K562 (cell line): ENCODE measurements at regions not wholly inside any gene's neighbourhood (a gene's known extent, or its start where the extent isn't known, plus 50 kb on each side); places are given as distances from the start of the nearest gene placed in this dataset.
A peak's percentile ranks its signal among the peaks of the same experiment; 100 is the strongest.

Experiments
- ATF1 ChIP-seq, 2 experiments: fragments of 450-650 bp in 1 of 2; IDR thresholded peaks; 2 replicates each; pipeline ENCODE4 v1.6.1; 2016; ENCODE audit warnings: missing compliant biosample characterization in 1 of 2, missing genetic modification characterization in 1 of 2
- ATF7 ChIP-seq: fragments of 450-650 bp; IDR thresholded peaks from 2 replicates; pipeline ENCODE4 v1.7.1; 2014; ENCODE audit warnings: mild to moderate bottlenecking, moderate library complexity
- CBX3 ChIP-seq, 2 experiments: IDR thresholded peaks; 1 replicate in 1 of 2; 2 replicates in 1 of 2; pipeline ENCODE4 v1.6.1; 2012; ENCODE audit warnings: inconsistent platforms in 2 of 2, low read length in 2 of 2, borderline replicate concordance in 1 of 2, control low read depth in 1 of 2
- CREM ChIP-seq: IDR thresholded peaks from 2 replicates; pipeline ENCODE4 v1.6.1; 2014; ENCODE audit warnings: antibody characterized with exemption, low read depth
- ELF4 ChIP-seq: fragments of 450-650 bp; formaldehyde crosslinking; IDR thresholded peaks from 2 replicates; pipeline ENCODE4 v1.4.0; 2022; ENCODE audit warnings: missing genetic modification characterization
- FOXK2 ChIP-seq, 2 experiments: fragments of 450-650 bp; IDR thresholded peaks in 1 of 2; conservative IDR thresholded peaks in 1 of 2; 2 replicates each; pipeline ENCODE4 v1.6.1; 2016; ENCODE audit warnings: low read depth in 2 of 2, mild to moderate bottlenecking in 1 of 2
- SOX6 ChIP-seq: fragments of 450-650 bp; IDR thresholded peaks from 2 replicates; pipeline ENCODE4 v1.6.1; 2014; ENCODE audit warnings: mild to moderate bottlenecking
- ZNF175 ChIP-seq: fragments of 200-800 bp; sonication (Bioruptor generic); IDR thresholded peaks from 2 replicates; pipeline ENCODE4 v1.6.1; 2016; ENCODE audit warnings: low read depth, mild to moderate bottlenecking, missing genetic modification characterization, missing compliant biosample characterization
- ZNF24 ChIP-seq: fragments of 450-650 bp; IDR thresholded peaks from 2 replicates; pipeline ENCODE4 v1.6.1; 2016
- TF ChIP-seq, protein P1 (sequence below): fragments of 200-600 bp; sonication (generic); IDR thresholded peaks from one replicate; pipeline ENCODE4 v1.6.1; 2012; ENCODE audit warnings: mild to moderate bottlenecking, low read depth, low read length, inconsistent platforms
- TF ChIP-seq, protein P2 (sequence below): sonication (generic); formaldehyde crosslinking; IDR thresholded peaks from 2 replicates; pipeline ENCODE4 v1.8.0; 2023; ENCODE audit warnings: mild to moderate bottlenecking, missing genetic modification reagents
- TF ChIP-seq, protein P3 (sequence below): fragments of 450-650 bp; conservative IDR thresholded peaks from 2 replicates; pipeline ENCODE4 v1.6.1; 2016; ENCODE audit warnings: missing genetic modification characterization, low read depth, mild to moderate bottlenecking, missing compliant biosample characterization, moderate library complexity

DNA sequence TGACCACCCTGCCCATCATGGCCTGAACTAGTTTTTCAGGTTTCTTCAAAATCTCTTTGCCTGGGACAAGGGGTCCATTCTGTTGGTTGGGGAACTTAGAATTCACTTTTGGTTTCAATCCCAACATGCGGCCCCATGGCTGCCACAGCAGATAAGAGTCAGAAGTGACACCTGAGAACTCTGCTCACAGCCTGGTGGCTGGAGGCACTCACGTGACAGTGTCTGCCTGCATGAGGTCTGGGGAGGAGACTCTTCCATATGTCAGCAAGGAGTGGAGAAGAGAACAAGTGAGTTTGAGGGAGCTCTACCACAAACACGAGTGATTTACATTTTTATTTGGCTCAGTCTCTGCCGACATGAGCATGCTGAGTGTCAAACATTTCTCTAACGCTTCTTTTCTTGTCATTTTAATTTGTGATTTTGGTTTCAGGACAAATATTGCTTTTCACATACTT lies 370.4 kb downstream of the TNS3 start (continued):
- TF ChIP-seq, protein P1, sequence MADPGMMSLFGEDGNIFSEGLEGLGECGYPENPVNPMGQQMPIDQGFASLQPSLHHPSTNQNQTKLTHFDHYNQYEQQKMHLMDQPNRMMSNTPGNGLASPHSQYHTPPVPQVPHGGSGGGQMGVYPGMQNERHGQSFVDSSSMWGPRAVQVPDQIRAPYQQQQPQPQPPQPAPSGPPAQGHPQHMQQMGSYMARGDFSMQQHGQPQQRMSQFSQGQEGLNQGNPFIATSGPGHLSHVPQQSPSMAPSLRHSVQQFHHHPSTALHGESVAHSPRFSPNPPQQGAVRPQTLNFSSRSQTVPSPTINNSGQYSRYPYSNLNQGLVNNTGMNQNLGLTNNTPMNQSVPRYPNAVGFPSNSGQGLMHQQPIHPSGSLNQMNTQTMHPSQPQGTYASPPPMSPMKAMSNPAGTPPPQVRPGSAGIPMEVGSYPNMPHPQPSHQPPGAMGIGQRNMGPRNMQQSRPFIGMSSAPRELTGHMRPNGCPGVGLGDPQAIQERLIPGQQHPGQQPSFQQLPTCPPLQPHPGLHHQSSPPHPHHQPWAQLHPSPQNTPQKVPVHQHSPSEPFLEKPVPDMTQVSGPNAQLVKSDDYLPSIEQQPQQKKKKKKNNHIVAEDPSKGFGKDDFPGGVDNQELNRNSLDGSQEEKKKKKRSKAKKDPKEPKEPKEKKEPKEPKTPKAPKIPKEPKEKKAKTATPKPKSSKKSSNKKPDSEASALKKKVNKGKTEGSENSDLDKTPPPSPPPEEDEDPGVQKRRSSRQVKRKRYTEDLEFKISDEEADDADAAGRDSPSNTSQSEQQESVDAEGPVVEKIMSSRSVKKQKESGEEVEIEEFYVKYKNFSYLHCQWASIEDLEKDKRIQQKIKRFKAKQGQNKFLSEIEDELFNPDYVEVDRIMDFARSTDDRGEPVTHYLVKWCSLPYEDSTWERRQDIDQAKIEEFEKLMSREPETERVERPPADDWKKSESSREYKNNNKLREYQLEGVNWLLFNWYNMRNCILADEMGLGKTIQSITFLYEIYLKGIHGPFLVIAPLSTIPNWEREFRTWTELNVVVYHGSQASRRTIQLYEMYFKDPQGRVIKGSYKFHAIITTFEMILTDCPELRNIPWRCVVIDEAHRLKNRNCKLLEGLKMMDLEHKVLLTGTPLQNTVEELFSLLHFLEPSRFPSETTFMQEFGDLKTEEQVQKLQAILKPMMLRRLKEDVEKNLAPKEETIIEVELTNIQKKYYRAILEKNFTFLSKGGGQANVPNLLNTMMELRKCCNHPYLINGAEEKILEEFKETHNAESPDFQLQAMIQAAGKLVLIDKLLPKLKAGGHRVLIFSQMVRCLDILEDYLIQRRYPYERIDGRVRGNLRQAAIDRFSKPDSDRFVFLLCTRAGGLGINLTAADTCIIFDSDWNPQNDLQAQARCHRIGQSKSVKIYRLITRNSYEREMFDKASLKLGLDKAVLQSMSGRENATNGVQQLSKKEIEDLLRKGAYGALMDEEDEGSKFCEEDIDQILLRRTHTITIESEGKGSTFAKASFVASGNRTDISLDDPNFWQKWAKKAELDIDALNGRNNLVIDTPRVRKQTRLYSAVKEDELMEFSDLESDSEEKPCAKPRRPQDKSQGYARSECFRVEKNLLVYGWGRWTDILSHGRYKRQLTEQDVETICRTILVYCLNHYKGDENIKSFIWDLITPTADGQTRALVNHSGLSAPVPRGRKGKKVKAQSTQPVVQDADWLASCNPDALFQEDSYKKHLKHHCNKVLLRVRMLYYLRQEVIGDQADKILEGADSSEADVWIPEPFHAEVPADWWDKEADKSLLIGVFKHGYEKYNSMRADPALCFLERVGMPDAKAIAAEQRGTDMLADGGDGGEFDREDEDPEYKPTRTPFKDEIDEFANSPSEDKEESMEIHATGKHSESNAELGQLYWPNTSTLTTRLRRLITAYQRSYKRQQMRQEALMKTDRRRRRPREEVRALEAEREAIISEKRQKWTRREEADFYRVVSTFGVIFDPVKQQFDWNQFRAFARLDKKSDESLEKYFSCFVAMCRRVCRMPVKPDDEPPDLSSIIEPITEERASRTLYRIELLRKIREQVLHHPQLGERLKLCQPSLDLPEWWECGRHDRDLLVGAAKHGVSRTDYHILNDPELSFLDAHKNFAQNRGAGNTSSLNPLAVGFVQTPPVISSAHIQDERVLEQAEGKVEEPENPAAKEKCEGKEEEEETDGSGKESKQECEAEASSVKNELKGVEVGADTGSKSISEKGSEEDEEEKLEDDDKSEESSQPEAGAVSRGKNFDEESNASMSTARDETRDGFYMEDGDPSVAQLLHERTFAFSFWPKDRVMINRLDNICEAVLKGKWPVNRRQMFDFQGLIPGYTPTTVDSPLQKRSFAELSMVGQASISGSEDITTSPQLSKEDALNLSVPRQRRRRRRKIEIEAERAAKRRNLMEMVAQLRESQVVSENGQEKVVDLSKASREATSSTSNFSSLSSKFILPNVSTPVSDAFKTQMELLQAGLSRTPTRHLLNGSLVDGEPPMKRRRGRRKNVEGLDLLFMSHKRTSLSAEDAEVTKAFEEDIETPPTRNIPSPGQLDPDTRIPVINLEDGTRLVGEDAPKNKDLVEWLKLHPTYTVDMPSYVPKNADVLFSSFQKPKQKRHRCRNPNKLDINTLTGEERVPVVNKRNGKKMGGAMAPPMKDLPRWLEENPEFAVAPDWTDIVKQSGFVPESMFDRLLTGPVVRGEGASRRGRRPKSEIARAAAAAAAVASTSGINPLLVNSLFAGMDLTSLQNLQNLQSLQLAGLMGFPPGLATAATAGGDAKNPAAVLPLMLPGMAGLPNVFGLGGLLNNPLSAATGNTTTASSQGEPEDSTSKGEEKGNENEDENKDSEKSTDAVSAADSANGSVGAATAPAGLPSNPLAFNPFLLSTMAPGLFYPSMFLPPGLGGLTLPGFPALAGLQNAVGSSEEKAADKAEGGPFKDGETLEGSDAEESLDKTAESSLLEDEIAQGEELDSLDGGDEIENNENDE = no peak
- TF ChIP-seq ATF1 (CRISPR knock-in tag; IDR thresholded peaks at IDR 0.05) (no peak), ATF1 (tag; IDR thresholded peaks at IDR 0.05) (peak; percentile 34; the same call in 1 of the 2 replicates), ELF4 (0 out of 2 replicates have a peak, but pooled peaks have one; percentile 10), FOXK2 (conservative IDR thresholded peaks at IDR 0.05 in 1 of 2, IDR thresholded peaks at IDR 0.05 in 1 of 2; ENCODE audit: low read depth in 2 of 2) (peak in 1 of 2 experiments; percentile 16; a peak in 2 of 4 replicates), SOX6 (peak; percentile 51; the same call in 1 of the 2 replicates), ZNF24 (0 out of 2 replicates have a peak, but pooled peaks have one; percentile 25), CBX3 (IDR thresholded peaks at IDR 0.05; ENCODE audit: borderline replicate concordance in 1 of 2, low read length in 2 of 2) (peak in 1 of 2 experiments; percentile 92; a peak in 1 of 3 replicates), ZNF175 (peak; percentile 47; the same call in 1 of the 2 replicates), CREM (peak; percentile 10; the same call in 1 of the 2 replicates), ATF7 (peak; percentile 51)
- TF ChIP-seq, protein P2, sequence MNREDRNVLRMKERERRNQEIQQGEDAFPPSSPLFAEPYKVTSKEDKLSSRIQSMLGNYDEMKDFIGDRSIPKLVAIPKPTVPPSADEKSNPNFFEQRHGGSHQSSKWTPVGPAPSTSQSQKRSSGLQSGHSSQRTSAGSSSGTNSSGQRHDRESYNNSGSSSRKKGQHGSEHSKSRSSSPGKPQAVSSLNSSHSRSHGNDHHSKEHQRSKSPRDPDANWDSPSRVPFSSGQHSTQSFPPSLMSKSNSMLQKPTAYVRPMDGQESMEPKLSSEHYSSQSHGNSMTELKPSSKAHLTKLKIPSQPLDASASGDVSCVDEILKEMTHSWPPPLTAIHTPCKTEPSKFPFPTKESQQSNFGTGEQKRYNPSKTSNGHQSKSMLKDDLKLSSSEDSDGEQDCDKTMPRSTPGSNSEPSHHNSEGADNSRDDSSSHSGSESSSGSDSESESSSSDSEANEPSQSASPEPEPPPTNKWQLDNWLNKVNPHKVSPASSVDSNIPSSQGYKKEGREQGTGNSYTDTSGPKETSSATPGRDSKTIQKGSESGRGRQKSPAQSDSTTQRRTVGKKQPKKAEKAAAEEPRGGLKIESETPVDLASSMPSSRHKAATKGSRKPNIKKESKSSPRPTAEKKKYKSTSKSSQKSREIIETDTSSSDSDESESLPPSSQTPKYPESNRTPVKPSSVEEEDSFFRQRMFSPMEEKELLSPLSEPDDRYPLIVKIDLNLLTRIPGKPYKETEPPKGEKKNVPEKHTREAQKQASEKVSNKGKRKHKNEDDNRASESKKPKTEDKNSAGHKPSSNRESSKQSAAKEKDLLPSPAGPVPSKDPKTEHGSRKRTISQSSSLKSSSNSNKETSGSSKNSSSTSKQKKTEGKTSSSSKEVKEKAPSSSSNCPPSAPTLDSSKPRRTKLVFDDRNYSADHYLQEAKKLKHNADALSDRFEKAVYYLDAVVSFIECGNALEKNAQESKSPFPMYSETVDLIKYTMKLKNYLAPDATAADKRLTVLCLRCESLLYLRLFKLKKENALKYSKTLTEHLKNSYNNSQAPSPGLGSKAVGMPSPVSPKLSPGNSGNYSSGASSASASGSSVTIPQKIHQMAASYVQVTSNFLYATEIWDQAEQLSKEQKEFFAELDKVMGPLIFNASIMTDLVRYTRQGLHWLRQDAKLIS = peak; percentile 55; the same call in 1 of the 2 replicates
- TF ChIP-seq, protein P3, sequence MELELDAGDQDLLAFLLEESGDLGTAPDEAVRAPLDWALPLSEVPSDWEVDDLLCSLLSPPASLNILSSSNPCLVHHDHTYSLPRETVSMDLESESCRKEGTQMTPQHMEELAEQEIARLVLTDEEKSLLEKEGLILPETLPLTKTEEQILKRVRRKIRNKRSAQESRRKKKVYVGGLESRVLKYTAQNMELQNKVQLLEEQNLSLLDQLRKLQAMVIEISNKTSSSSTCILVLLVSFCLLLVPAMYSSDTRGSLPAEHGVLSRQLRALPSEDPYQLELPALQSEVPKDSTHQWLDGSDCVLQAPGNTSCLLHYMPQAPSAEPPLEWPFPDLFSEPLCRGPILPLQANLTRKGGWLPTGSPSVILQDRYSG = 0 out of 2 replicates have a peak, but pooled peaks have one; percentile 65
